GM23338 (cell line): ENCODE measurements at regions not wholly inside any gene's neighbourhood (a gene's known extent, or its start where the extent isn't known, plus 50 kb on each side); places are given as distances from the start of the nearest gene placed in this dataset.

Experiments
- ATAC-seq: fragments of 200-7000 bp; cut with Tn5 transposase; 3 replicates; pipeline ENCODE4 v1.9.1; 2020
- DNase-seq: peaks from one replicate; pipeline ENCODE4 v3.0.0-alpha.2; 2015; ENCODE audit warnings: low spot score
- H2AFZ ChIP-seq: fragments of 200-600 bp; sonication (generic); 2 replicates; pipeline ENCODE4 v1.8.0; 2016; ENCODE audit warnings: antibody characterized with exemption, mild to moderate bottlenecking, moderate library complexity
- H3F3A ChIP-seq: fragments of 200-600 bp; sonication (generic); replicated peaks from 2 replicates; pipeline ENCODE4 v1.8.0; 2017; ENCODE audit warnings: antibody characterized with exemption, mixed run types, low read depth
- H3K27ac ChIP-seq: fragments of 200-600 bp; sonication (generic); 2 replicates; pipeline ENCODE4 v1.6.1; 2016; ENCODE audit warnings: low read depth
- H3K27me3 ChIP-seq: fragments of 200-600 bp; sonication (generic); 2 replicates; pipeline ENCODE4 v1.8.0; 2016; ENCODE audit warnings: mild to moderate bottlenecking, mixed run types, moderate library complexity; ENCODE audit not compliant: insufficient read depth
- H3K36me3 ChIP-seq: fragments of 200-600 bp; sonication (generic); 2 replicates; pipeline ENCODE4 v1.8.0; 2016; ENCODE audit warnings: mild to moderate bottlenecking; ENCODE audit not compliant: insufficient read depth
- H3K4me1 ChIP-seq: fragments of 200-600 bp; sonication (generic); 2 replicates; pipeline ENCODE4 v1.8.0; 2016; ENCODE audit warnings: mild to moderate bottlenecking, moderate library complexity; ENCODE audit not compliant: insufficient read depth
- H3K4me2 ChIP-seq: fragments of 200-600 bp; sonication (generic); 2 replicates; pipeline ENCODE4 v1.7.1; 2017; ENCODE audit warnings: mixed run types
- H3K4me3 ChIP-seq: fragments of 200-600 bp; sonication (generic); 2 replicates; pipeline ENCODE4 v1.6.1; 2016; ENCODE audit warnings: mixed run types
- H3K79me2 ChIP-seq: fragments of 200-600 bp; sonication (generic); replicated peaks from 2 replicates; pipeline ENCODE4 v1.8.0; 2017; ENCODE audit warnings: mild to moderate bottlenecking; ENCODE audit not compliant: insufficient read depth
- H3K9me2 ChIP-seq: fragments of 200-600 bp; sonication (generic); 2 replicates; pipeline ENCODE4 v1.8.0; 2017; ENCODE audit not compliant: insufficient read depth
- H4K20me1 ChIP-seq: fragments of 200-600 bp; sonication (generic); replicated peaks from 2 replicates; pipeline ENCODE4 v1.8.0; 2017; ENCODE audit warnings: mild to moderate bottlenecking; ENCODE audit not compliant: insufficient read depth
- H3K27ac Mint-ChIP-seq: 2 replicates; pipeline ENCODE4 v1.8.0; 2020; ENCODE audit warnings: inconsistent platforms, mild to moderate bottlenecking, moderate library complexity, mixed read lengths
- H3K27me3 Mint-ChIP-seq: 3 replicates; pipeline ENCODE4 v1.8.0; 2022; ENCODE audit warnings: low read depth, mild to moderate bottlenecking, moderate library complexity, mixed read lengths, inconsistent platforms; ENCODE audit not compliant: insufficient read depth, poor library complexity
- H3K36me3 Mint-ChIP-seq: 3 replicates; pipeline ENCODE4 v1.8.0; 2021; ENCODE audit warnings: low read depth, mild to moderate bottlenecking, inconsistent platforms, moderate library complexity, mixed read lengths
- H3K4me1 Mint-ChIP-seq: 3 replicates; pipeline ENCODE4 v1.8.0; 2020; ENCODE audit warnings: mild to moderate bottlenecking, inconsistent platforms, mixed read lengths
- H3K4me3 Mint-ChIP-seq: 3 replicates; pipeline ENCODE4 v1.8.0; 2021; ENCODE audit warnings: moderate library complexity, mild to moderate bottlenecking, inconsistent platforms, mixed read lengths
- H3K9me3 Mint-ChIP-seq: 3 replicates; pipeline ENCODE4 v1.8.0; 2020; ENCODE audit warnings: moderate library complexity, mild to moderate bottlenecking, inconsistent platforms, mixed read lengths
- CREB1 ChIP-seq: fragments of 250-450 bp; sonication (Bioruptor Pico); IDR thresholded peaks from 2 replicates; pipeline ENCODE4 v1.5.0; 2020; ENCODE audit warnings: low read depth, mild to moderate bottlenecking, moderate library complexity
- CTCF ChIP-seq, 2 experiments: fragments of 200-600 bp in 1 of 2; sonication (generic) in 1 of 2; conservative IDR thresholded peaks; 2 replicates each; pipeline versions ENCODE4 v1.5.1 to v1.6.1; 2016 to 2017; ENCODE audit warnings: antibody characterized with exemption in 2 of 2, low read depth in 2 of 2, mild to moderate bottlenecking in 2 of 2, moderate library complexity in 1 of 2
- ETS1 ChIP-seq: IDR thresholded peaks from 2 replicates; pipeline ENCODE4 v1.6.1; 2016; ENCODE audit warnings: antibody characterized with exemption
- EZH2 ChIP-seq: fragments of 200-600 bp; sonication (generic); IDR thresholded peaks from one replicate; pipeline ENCODE4 v1.8.0; 2017; ENCODE audit warnings: antibody characterized with exemption, mild to moderate bottlenecking, low read depth; ENCODE audit not compliant: unreplicated experiment
- EZH2phosphoT487 ChIP-seq: fragments of 200-600 bp; sonication (generic); IDR thresholded peaks from one replicate; pipeline ENCODE4 v1.8.1; 2018; ENCODE audit warnings: antibody characterized with exemption; ENCODE audit not compliant: unreplicated experiment
- NANOG ChIP-seq: IDR thresholded peaks from 2 replicates; pipeline ENCODE4 v1.6.1; 2016; ENCODE audit warnings: antibody characterized with exemption, borderline replicate concordance
- POLR2AphosphoS5 ChIP-seq: IDR thresholded peaks from 2 replicates; pipeline ENCODE4 v1.6.1; 2016; ENCODE audit warnings: antibody characterized with exemption, low read depth
- REST ChIP-seq: IDR thresholded peaks from one replicate; pipeline ENCODE4 v1.6.1; 2018; ENCODE audit warnings: antibody characterized with exemption; ENCODE audit not compliant: unreplicated experiment
- ZNF114 ChIP-seq: fragments of 250-450 bp; sonication (Bioruptor Pico); IDR thresholded peaks from 2 replicates; pipeline ENCODE4 v1.5.0; 2020; ENCODE audit warnings: mild to moderate bottlenecking, moderate library complexity
- ZNF331 ChIP-seq: fragments of 250-450 bp; sonication (Bioruptor Pico); IDR thresholded peaks from 2 replicates; pipeline ENCODE4 v1.5.0; 2020; ENCODE audit warnings: low read depth, mild to moderate bottlenecking, moderate library complexity
- ZNF462 ChIP-seq: fragments of 250-450 bp; sonication (Bioruptor Pico); IDR thresholded peaks from 2 replicates; pipeline ENCODE4 v1.5.0; 2020; ENCODE audit warnings: mild to moderate bottlenecking, moderate library complexity

GRCh38 chr11:39239553-39239952 lies 2219.9 kb downstream of the LRRC4C start:
- TF ChIP-seq ZNF462 (no peak), REST (no peak), ZNF331 (no peak), POLR2AphosphoS5 (no peak), ZNF114 (CRISPR knock-in tag) (no peak), CTCF (conservative IDR thresholded peaks at IDR 0.05; ENCODE audit: low read depth in 2 of 2) (no peak), EZH2phosphoT487 (no peak), NANOG (no peak), CREB1 (CRISPR knock-in tag) (no peak), ETS1 (no peak), EZH2 (no peak)
- Histone ChIP-seq H3F3A (no peaks in the 10 kb centered on the region), H3K27me3 (no peaks in the 10 kb centered on the region), H3K9me2 (no peaks in the 10 kb centered on the region), H3K4me3 (no peak overlapping the region), H3K36me3 (no peaks in the 10 kb centered on the region; the same call in 1 of the 2 replicates), H3K4me2 (no peak overlapping the region), H3K27ac (no peak overlapping the region), H3K79me2 (no peaks in the 10 kb centered on the region), H3K4me1 (no peaks in the 10 kb centered on the region), H2AFZ (no peak overlapping the region), H4K20me1 (no peaks in the 10 kb centered on the region)
- Mint-ChIP-seq H3K9me3 (peaks cover 5% of the 10 kb centered on the region; the same call in 2 of the 3 replicates), H3K4me3 (no peak overlapping the region), H3K36me3 (no peaks in the 10 kb centered on the region), H3K27ac (no peak overlapping the region), H3K4me1 (no peaks in the 10 kb centered on the region), H3K27me3 (no peaks in the 10 kb centered on the region)
- no peak for ATAC-seq
- DNase-seq = no peak
